ENCODE measurements at regions not wholly inside any gene's neighbourhood (a gene's known extent, or its start where the extent isn't known, plus 50 kb on each side); places are given as distances from the start of the nearest gene placed in this dataset.
A peak's percentile ranks its signal among the peaks of the same experiment; 100 is the strongest.

- H3K27ac Mint-ChIP-seq = no peak overlapping the region
- no peaks in the 10 kb centered on the region for H3K9me3 Mint-ChIP-seq
- DNase-seq (ENCODE audit: low spot score) = no peak
- H3K27me3 Mint-ChIP-seq (ENCODE audit: low read depth) = no peaks in the 10 kb centered on the region
- H3K36me3 Mint-ChIP-seq = no peaks in the 10 kb centered on the region
- CTCF ChIA-PET = no interaction called here
- peaks cover 5% of the 10 kb centered on the region for H3K4me1 Mint-ChIP-seq
- H3K4me3 Mint-ChIP-seq = no peak overlapping the region
- ATAC-seq = no peak
- POLR2A ChIA-PET = no interaction called here
- TF ChIP-seq, protein P1, sequence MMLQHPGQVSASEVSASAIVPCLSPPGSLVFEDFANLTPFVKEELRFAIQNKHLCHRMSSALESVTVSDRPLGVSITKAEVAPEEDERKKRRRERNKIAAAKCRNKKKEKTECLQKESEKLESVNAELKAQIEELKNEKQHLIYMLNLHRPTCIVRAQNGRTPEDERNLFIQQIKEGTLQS (CRISPR knock-in tag; conservative IDR thresholded peaks at IDR 0.05) = no peak
- TF ChIP-seq ELF4 (CRISPR knock-in tag; IDR thresholded peaks at IDR 0.05; ENCODE audit: low read depth) (no peak), HMGA2 (CRISPR knock-in tag; IDR thresholded peaks at IDR 0.05) (peak; percentile 94), TEAD4 (CRISPR knock-in tag; IDR thresholded peaks at IDR 0.05) (no peak)
Observed at GRCh38 chr14:82390586-82390985, 856.9 kb upstream of the SEL1L start.

- ATAC-seq = no peak
- peaks cover 25% of the 10 kb centered on the region for H3K4me1 Mint-ChIP-seq
- TF ChIP-seq TEAD1 (CRISPR knock-in tag; IDR thresholded peaks at IDR 0.05) (no peak), ZNF121 (CRISPR knock-in tag; IDR thresholded peaks at IDR 0.05) (no peak), NR2C2 (CRISPR knock-in tag; IDR thresholded peaks at IDR 0.05) (no peak), ZNF232 (CRISPR knock-in tag; IDR thresholded peaks at IDR 0.05) (no peak), NFATC4 (CRISPR knock-in tag; IDR thresholded peaks at IDR 0.05) (no peak), CBFB (CRISPR knock-in tag; IDR thresholded peaks at IDR 0.05; ENCODE audit: low read depth) (no peak), MLX (CRISPR knock-in tag; IDR thresholded peaks at IDR 0.05) (no peak), RORB (CRISPR knock-in tag; IDR thresholded peaks at IDR 0.05) (no peak)
- H3K4me3 Mint-ChIP-seq = no peak overlapping the region
- no peak for DNase-seq (ENCODE audit: low spot score)
- no peaks in the 10 kb centered on the region for H3K27me3 Mint-ChIP-seq (ENCODE audit: low read depth)
- no peaks in the 10 kb centered on the region for H3K9me3 Mint-ChIP-seq
- ChIA-PET CTCF (no interaction called here), POLR2A (no interaction called here)
- no peak overlapping the region for H3K27ac Mint-ChIP-seq
- no peaks in the 10 kb centered on the region for H3K36me3 Mint-ChIP-seq
Observed at GRCh38 chr14:82394916-82395315, 861.3 kb upstream of the SEL1L start.

GRCh38 chr14:82398256-82398655 is 864.6 kb upstream of the SEL1L start:
- DNase-seq (ENCODE audit: low spot score) (no peak), ATAC-seq (peak; percentile 36; the same call in 1 of the 2 replicates)
- no peaks in the 10 kb centered on the region for H3K36me3 Mint-ChIP-seq
- POLR2A ChIA-PET = no interaction called here
- CTCF ChIA-PET = interaction anchor here (1.0 kb wide), 1 partner anchor 46 kb away, joined by 3 read pairs; no protein-coding TSS in a partner anchor
- H3K4me1 Mint-ChIP-seq = peaks cover 25% of the 10 kb centered on the region
- no peak overlapping the region for H3K4me3 Mint-ChIP-seq
- no peaks in the 10 kb centered on the region for H3K9me3 Mint-ChIP-seq
- H3K27ac Mint-ChIP-seq = no peak overlapping the region
- H3K27me3 Mint-ChIP-seq (ENCODE audit: low read depth) = no peaks in the 10 kb centered on the region
- TF ChIP-seq, protein P2, sequence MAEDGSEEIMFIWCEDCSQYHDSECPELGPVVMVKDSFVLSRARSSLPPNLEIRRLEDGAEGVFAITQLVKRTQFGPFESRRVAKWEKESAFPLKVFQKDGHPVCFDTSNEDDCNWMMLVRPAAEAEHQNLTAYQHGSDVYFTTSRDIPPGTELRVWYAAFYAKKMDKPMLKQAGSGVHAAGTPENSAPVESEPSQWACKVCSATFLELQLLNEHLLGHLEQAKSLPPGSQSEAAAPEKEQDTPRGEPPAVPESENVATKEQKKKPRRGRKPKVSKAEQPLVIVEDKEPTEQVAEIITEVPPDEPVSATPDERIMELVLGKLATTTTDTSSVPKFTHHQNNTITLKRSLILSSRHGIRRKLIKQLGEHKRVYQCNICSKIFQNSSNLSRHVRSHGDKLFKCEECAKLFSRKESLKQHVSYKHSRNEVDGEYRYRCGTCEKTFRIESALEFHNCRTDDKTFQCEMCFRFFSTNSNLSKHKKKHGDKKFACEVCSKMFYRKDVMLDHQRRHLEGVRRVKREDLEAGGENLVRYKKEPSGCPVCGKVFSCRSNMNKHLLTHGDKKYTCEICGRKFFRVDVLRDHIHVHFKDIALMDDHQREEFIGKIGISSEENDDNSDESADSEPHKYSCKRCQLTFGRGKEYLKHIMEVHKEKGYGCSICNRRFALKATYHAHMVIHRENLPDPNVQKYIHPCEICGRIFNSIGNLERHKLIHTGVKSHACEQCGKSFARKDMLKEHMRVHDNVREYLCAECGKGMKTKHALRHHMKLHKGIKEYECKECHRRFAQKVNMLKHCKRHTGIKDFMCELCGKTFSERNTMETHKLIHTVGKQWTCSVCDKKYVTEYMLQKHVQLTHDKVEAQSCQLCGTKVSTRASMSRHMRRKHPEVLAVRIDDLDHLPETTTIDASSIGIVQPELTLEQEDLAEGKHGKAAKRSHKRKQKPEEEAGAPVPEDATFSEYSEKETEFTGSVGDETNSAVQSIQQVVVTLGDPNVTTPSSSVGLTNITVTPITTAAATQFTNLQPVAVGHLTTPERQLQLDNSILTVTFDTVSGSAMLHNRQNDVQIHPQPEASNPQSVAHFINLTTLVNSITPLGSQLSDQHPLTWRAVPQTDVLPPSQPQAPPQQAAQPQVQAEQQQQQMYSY (CRISPR knock-in tag; IDR thresholded peaks at IDR 0.05) = no peak
- no peak for TF ChIP-seq FOXP4 (CRISPR knock-in tag; IDR thresholded peaks at IDR 0.05)
- no peak for TF ChIP-seq ERG (CRISPR knock-in tag; IDR thresholded peaks at IDR 0.05)
- TF ChIP-seq HMGXB4 (CRISPR knock-in tag; IDR thresholded peaks at IDR 0.05) = no peak
- no peak for TF ChIP-seq ZNF317 (CRISPR knock-in tag; IDR thresholded peaks at IDR 0.05; ENCODE audit: borderline replicate concordance, low read depth)
- TF ChIP-seq ZNF281 (CRISPR knock-in tag; IDR thresholded peaks at IDR 0.05) = no peak
- TF ChIP-seq USF2 (CRISPR knock-in tag; IDR thresholded peaks at IDR 0.05) = no peak
- TF ChIP-seq KAT7 (CRISPR knock-in tag; IDR thresholded peaks at IDR 0.05; ENCODE audit: borderline replicate concordance) = no peak

Data from WTC11 (cell line).